GM10248 (cell line): ENCODE measurements at regions not wholly inside any gene's neighbourhood (a gene's known extent, or its start where the extent isn't known, plus 50 kb on each side); places are given as distances from the start of the nearest gene placed in this dataset.

Experiments
- CTCF ChIA-PET: fragments of 300-600 bp; sonication (Branson Sonifier 250); formaldehyde crosslinking; extraction: SDS; loops from one replicate; lab custom pipeline; 2021; ENCODE audit warnings: antibody characterized with exemption; lab: Yijun Ruan, JAX
- POLR2A ChIA-PET: fragments of 350-650 bp; sonication (Branson Sonifier 250); formaldehyde crosslinking; extraction: SDS; loops from one replicate; lab custom pipeline; 2020; ENCODE audit warnings: antibody characterized with exemption; lab: Yijun Ruan, JAX
- DNase-seq: peaks from one replicate; pipeline ENCODE4 v3.0.0; 2012; ENCODE audit errors: extremely low spot score
- TF ChIP-seq, protein P1 (sequence below): IDR thresholded peaks from 2 replicates; pipeline ENCODE4 v1.5.1; 2012; ENCODE audit warnings: mild to moderate bottlenecking, low read depth; ENCODE audit errors: extremely low read depth, missing control alignments, control extremely low read depth

- ChIA-PET POLR2A (no interaction called here), CTCF (interaction anchor here (1.2 to 1.5 kb wide), 3 partner anchors 9 to 44 kb away, joined by 3 to 6 read pairs (median 4); no protein-coding TSS in a partner anchor)
- TF ChIP-seq, protein P1, sequence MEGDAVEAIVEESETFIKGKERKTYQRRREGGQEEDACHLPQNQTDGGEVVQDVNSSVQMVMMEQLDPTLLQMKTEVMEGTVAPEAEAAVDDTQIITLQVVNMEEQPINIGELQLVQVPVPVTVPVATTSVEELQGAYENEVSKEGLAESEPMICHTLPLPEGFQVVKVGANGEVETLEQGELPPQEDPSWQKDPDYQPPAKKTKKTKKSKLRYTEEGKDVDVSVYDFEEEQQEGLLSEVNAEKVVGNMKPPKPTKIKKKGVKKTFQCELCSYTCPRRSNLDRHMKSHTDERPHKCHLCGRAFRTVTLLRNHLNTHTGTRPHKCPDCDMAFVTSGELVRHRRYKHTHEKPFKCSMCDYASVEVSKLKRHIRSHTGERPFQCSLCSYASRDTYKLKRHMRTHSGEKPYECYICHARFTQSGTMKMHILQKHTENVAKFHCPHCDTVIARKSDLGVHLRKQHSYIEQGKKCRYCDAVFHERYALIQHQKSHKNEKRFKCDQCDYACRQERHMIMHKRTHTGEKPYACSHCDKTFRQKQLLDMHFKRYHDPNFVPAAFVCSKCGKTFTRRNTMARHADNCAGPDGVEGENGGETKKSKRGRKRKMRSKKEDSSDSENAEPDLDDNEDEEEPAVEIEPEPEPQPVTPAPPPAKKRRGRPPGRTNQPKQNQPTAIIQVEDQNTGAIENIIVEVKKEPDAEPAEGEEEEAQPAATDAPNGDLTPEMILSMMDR = no peak
- no peak for DNase-seq
These were observed 55.7 kb downstream of the CXCR4 start for GRCh38 chr2:136062066-136062837.

DNA sequence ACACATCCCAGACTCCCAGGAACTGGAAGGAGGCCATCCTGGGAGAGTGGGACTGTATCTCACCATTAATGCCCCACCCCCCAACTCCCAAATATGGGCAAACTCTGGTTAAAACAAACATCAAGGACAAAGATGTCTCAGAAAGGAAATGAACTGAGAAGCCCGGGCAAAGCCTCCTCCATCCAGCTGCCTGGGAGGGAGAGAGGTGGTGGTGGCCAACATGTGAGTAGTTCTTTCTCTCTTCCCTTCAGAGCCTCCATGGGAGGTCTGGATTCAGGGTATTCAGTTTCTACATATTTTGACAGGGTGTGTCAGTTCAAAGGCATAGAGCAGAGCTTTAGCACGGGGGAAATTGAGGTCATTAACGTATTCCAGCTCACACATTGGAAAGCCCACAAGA lies 57.5 kb downstream of the CXCR4 start:
- TF ChIP-seq, protein P1 = no peak
- DNase-seq = no peak
- ChIA-PET CTCF (interaction anchor here (0.8 to 2.4 kb wide), 4 partner anchors 10 to 31 kb away, joined by 3 to 8 read pairs (median 4); no protein-coding TSS in a partner anchor), POLR2A (no interaction called here)

- DNase-seq = no peak
- ChIA-PET POLR2A (interaction anchor here (0.7 to 1.2 kb wide), 3 partner anchors 44 to 323 kb away, joined by 3 to 5 read pairs (median 3); no protein-coding TSS in a partner anchor), CTCF (interaction anchor here (0.7 to 2.4 kb wide), 11 partner anchors 9 to 325 kb away, joined by 3 to 8 read pairs (median 5); no protein-coding TSS in a partner anchor)
- TF ChIP-seq, protein P1 = no peak
These were observed 58.9 kb downstream of the CXCR4 start for GRCh38 chr2:136059036-136059472.

DNA sequence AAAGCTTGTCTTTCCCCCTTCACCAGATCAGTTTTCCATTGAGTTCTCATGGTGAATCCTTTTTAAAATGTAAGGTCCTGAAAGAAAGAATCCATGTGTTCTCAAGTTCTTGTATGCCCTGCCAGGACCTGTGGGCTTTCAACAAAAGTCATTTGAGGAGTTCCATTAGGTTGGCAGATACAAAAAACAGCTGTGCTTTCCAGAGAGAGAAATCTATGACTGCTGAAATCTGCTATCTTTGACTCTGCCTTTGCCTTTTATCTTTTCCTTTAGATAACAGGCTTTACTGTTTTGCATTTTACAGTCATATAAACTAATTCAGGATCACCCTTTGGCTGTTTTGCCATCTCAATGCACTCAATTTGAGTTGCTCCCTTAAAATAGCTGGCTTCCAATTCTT lies 59.7 kb downstream of the CXCR4 start:
- TF ChIP-seq, protein P1 = no peak
- ChIA-PET POLR2A (interaction anchor here (0.6 to 1.2 kb wide), 3 partner anchors 61 to 324 kb away, joined by 3 to 5 read pairs (median 4); no protein-coding TSS in a partner anchor), CTCF (interaction anchor here (0.9 to 2.4 kb wide), 14 partner anchors 10 to 326 kb away, joined by 3 to 10 read pairs (median 5); no protein-coding TSS in a partner anchor)
- DNase-seq = no peak

DNA sequence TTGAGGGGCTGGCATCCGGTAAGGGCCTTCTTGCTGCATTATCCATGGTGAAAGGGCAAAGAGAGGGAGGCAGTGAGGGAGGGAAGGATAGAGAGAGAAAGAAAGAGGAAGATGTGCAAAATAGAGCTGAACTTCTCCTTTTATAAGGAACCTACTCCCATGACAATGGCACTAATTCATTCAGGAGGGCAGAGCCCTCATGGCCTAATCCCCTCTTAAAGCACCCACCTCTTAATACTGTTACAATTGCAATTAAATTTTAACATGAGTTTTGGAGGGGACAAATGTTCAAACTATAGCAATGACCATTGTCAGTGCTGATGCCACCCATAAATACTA lies 60.2 kb downstream of the CXCR4 start:
- TF ChIP-seq, protein P1 = no peak
- CTCF ChIA-PET = interaction anchor here (0.9 to 2.4 kb wide), 12 partner anchors 11 to 326 kb away, joined by 3 to 10 read pairs (median 5); no protein-coding TSS in a partner anchor
- POLR2A ChIA-PET = interaction anchor here (0.6 kb wide), 1 partner anchor 155 kb away, joined by 4 read pairs; no protein-coding TSS in a partner anchor
- DNase-seq = no peak

DNA sequence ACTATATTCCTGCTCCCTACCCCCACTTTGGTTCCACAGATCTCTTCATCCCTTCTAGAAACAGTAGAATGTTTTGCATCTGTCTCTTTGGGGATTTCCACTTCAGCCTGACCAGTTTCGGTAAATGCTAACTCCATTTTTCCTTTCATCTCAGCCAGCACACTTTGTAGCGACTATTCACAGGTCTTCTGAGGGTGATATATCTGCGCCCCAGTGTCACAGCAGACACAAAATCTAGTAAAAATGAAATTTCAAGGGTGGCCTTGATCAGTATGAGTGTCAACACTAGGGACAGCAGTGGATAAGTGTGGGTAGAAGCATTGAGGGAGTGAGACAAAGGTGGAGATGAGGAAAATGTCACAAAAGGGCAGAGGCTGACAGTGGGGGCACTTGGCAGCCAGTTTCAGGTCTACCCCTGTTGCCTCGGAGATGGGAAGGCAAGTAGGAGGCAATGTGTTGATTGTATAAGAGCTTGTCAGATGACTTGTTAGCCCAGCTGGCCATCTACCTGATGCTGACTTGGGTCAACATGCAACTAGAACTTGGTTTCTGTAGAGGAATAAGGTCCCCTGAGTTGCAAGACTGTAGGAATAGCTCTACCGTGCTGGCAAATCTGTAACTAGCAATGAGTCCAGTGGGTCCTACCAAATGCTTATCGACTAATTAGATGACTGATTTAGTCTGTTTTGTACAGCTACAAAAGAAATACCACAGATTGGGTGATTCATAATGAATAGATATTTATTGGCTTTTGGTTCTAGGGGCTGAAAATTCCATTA lies 60.7 kb downstream of the CXCR4 start:
- TF ChIP-seq, protein P1 = no peak
- ChIA-PET POLR2A (interaction anchor here (0.8 kb wide), 1 partner anchor 60 kb away, joined by 3 read pairs; no protein-coding TSS in a partner anchor), CTCF (interaction anchor here (0.6 to 2.4 kb wide), 13 partner anchors 10 to 327 kb away, joined by 3 to 10 read pairs (median 4); no protein-coding TSS in a partner anchor)
- no peak for DNase-seq
